ENCODE measurements at regions not wholly inside any gene's neighbourhood (a gene's known extent, or its start where the extent isn't known, plus 50 kb on each side); places are given as distances from the start of the nearest gene placed in this dataset.
"Not testable (repeated sequence)": the region's sequence is repeated elsewhere in the genome, so short reads cannot be mapped to it uniquely, and the experiment has no call there.

DNA sequence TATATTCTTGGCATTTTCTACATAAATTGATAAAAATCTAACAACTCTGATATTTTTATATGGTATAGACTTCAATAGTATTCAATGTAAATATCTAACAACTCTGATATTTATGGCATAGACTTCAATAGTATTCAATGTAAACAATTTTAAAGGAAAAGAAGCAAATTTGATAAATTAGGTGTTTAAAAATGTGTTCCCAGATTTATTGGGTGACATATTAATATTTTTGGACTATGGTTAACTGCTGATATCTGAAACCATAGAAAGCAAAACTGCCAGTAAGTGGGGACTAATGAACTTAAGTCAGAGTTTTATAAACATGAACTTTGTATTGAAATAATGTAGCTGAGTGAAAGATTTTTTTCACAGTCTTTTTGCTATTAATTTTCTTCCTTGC, 1576.0 kb upstream of the DDX18 start:
- H3K4me3 ChIP-seq (ENCODE audit: low read depth, low read length), result no peak overlapping the region
- DNase-seq (ENCODE audit: low read depth), result no peak
- TF ChIP-seq, protein P1, sequence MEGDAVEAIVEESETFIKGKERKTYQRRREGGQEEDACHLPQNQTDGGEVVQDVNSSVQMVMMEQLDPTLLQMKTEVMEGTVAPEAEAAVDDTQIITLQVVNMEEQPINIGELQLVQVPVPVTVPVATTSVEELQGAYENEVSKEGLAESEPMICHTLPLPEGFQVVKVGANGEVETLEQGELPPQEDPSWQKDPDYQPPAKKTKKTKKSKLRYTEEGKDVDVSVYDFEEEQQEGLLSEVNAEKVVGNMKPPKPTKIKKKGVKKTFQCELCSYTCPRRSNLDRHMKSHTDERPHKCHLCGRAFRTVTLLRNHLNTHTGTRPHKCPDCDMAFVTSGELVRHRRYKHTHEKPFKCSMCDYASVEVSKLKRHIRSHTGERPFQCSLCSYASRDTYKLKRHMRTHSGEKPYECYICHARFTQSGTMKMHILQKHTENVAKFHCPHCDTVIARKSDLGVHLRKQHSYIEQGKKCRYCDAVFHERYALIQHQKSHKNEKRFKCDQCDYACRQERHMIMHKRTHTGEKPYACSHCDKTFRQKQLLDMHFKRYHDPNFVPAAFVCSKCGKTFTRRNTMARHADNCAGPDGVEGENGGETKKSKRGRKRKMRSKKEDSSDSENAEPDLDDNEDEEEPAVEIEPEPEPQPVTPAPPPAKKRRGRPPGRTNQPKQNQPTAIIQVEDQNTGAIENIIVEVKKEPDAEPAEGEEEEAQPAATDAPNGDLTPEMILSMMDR (IDR thresholded peaks at IDR 0.05; ENCODE audit: insufficient read depth, low read depth, low read length, missing control alignments), result no peak

DNA sequence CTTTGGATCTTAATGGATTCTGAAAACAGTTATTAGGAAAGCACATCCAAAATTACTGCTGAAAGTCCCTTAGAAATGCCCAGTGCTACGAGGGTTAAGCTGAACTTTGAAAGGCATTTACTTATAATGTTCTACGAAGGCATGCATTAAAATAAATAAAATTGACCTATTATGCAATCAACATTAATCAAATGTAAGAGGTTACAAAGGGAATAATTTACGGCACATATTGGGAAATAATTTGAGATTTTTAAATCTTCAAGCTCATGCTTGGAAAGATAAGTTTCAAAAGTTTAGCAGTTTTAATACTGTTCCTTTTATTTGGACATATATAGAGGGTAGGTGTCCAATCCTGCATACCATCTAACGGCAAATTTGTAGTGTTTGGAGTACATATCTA, 1564.1 kb upstream of the DDX18 start:
- TF ChIP-seq, protein P1 (IDR thresholded peaks at IDR 0.05; ENCODE audit: insufficient read depth, low read depth, low read length, missing control alignments), result no peak
- no peak overlapping the region for H3K4me3 ChIP-seq (ENCODE audit: low read depth, low read length)
- no peak for DNase-seq (ENCODE audit: low read depth)

DNA sequence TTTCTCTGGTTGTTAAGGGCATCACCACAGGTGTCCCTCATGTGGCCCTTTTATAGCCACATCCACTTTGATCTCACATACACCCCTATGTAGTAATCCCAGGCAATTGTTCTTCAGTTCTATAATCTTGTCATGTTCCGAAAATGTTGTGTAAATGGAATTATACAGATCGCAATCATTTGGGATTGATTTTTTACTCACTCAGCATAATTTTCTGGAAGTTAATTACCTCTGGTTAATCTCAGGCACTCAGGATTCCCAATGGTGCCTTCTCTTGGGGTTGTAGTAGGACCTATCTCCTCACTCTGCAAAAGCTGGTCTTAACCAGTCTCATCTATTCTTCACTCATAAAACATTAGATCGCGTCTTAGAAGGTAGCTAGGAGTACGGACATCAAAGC, 1549.6 kb upstream of the DDX18 start:
- no peak for DNase-seq (ENCODE audit: low read depth)
- H3K4me3 ChIP-seq (ENCODE audit: low read depth, low read length), result no peak overlapping the region
- TF ChIP-seq, protein P1 (IDR thresholded peaks at IDR 0.05; ENCODE audit: insufficient read depth, low read depth, low read length, missing control alignments), result no peak

DNA sequence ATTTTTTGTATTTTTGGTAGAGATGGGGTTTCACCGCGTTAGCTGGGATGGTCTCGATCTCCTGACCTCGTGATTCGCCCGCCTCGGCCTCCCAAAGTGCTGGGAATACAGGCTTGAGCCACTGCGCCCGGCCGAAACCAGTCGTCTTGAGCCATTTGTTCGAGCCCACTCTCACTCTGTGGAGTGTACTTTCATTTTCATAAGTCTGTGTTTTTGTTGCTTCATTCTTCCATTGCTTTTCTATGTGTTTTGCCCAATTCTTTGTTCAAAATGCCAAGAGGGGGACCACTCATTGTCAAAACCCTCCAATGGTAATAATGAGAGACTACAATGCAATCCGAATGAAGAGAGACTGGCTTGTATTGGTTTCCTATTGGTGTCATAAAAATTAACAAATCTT, 1545.5 kb upstream of the DDX18 start:
- TF ChIP-seq, protein P1 (IDR thresholded peaks at IDR 0.05; ENCODE audit: insufficient read depth, low read depth, low read length, missing control alignments), result no peak
- no peak overlapping the region for H3K4me3 ChIP-seq (ENCODE audit: low read depth, low read length)
- DNase-seq (ENCODE audit: low read depth), result no peak

DNA sequence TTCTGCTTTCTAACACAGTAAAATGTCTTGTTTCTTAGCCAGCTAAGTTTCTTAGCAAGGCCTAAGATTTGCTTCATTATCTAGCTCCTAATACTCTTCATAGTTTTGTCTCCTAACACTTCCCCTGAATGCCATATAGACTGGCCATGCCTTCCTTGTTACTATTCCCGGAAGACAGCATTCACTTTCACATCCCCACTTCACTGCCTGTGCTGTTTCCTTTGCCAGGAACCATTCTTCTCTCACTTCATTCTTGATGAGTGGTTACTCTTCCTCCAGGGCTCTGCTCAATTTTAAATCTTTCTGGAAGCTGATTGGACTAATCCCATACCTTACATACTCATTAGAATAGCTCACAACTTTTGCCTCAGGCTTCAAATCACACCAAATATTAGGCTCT, 1510.2 kb upstream of the DDX18 start:
- no peak for DNase-seq (ENCODE audit: low read depth)
- H3K4me3 ChIP-seq (ENCODE audit: low read depth, low read length), result no peak overlapping the region
- TF ChIP-seq, protein P1 (IDR thresholded peaks at IDR 0.05; ENCODE audit: insufficient read depth, low read depth, low read length, missing control alignments), result no peak

DNA sequence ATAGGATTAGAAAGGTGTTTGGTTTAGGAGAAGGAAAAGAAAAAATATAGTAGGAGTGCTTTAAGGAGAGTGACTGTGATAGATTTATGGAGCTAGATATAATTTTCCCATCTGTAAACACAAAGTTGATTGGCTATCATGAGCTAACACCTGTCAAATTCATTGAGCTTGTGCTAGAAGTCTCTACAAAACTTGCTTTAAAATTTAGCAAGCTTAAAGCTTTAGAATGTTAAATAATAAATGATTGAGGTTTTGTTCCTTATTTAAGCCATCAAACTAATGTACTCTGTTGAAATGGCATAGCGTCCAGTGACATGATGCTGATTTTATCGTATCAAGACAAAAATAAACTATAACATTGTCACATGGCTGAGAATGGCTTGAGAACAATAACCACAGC, 1497.4 kb upstream of the DDX18 start:
- H3K4me3 ChIP-seq (ENCODE audit: low read depth, low read length), result no peak overlapping the region
- no peak for DNase-seq (ENCODE audit: low read depth)
- TF ChIP-seq, protein P1 (IDR thresholded peaks at IDR 0.05; ENCODE audit: insufficient read depth, low read depth, low read length, missing control alignments), result no peak

DNA sequence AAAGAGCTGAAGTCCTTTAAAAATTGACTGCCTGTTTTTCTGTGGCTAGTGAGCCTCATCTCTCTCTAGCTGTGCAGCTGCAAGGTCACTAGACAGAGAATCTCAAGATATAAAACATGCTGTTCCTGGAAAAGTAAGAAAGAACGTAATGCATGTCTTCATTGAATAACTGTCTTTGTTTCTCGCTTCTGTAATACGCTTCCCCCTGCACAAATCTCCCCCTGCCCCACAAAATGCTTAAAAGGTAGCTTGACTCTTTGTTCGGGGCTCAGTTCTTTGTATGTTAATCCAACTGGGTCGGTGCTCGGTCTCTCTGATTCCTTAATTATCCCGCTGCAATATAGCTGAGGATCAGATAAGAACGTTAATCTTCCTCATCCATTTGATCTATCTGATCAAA, 1495.9 kb upstream of the DDX18 start:
- H3K4me3 ChIP-seq (ENCODE audit: low read depth, low read length); DNase-seq (ENCODE audit: low read depth): not testable (repeated sequence)

DNA sequence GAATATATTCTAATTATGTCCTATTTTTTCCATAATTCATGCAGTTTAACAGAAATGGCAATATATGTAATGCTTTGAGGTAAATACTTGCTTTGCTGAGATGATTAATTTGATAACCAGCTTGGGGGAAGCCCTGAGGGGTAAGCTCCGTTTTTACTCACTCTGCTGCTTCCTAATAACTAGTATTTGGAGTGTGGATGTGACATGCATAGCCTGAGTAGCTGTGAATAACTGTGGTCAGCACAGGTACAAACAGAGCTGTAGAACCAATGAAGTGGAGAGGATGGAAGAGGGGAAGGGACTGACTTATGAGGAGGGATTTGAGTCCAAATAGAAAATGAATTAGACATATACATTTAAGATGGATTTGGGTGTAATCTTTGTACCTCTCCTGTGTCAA, 1495.5 kb upstream of the DDX18 start:
- DNase-seq (ENCODE audit: low read depth), result no peak
- TF ChIP-seq, protein P1 (IDR thresholded peaks at IDR 0.05; ENCODE audit: insufficient read depth, low read depth, low read length, missing control alignments), result no peak
- H3K4me3 ChIP-seq (ENCODE audit: low read depth, low read length), result no peak overlapping the region
